Spinal cord (tissue), 9 donors: ENCODE measurements at regions not wholly inside any gene's neighbourhood (a gene's known extent, or its start where the extent isn't known, plus 50 kb on each side); places are given as distances from the start of the nearest gene placed in this dataset.

Source experiments
- DNase-seq, 6 donors: peaks; one replicate each; pipeline versions ENCODE4 v3.0.0 to v3.0.0-alpha.2; 2013 to 2015; ENCODE audit warnings: low spot score in 6 of 6, low read depth in 4 of 6
- H3K27ac ChIP-seq: one replicate; pipeline ENCODE4 v1.5.1; 2013; ENCODE audit warnings: low read depth, low read length, control low read depth
- H3K27me3 ChIP-seq: one replicate; pipeline ENCODE4 v1.6.1; 2013; ENCODE audit warnings: low read length; ENCODE audit not compliant: control insufficient read depth, insufficient read depth
- H3K36me3 ChIP-seq: one replicate; pipeline ENCODE4 v1.6.1; 2013; ENCODE audit warnings: low read length; ENCODE audit not compliant: control insufficient read depth, insufficient read depth
- H3K4me1 ChIP-seq: one replicate; pipeline ENCODE4 v1.6.1; 2013; ENCODE audit warnings: low read length; ENCODE audit not compliant: control insufficient read depth, insufficient read depth
- H3K4me3 ChIP-seq: one replicate; pipeline ENCODE4 v1.5.1; 2013; ENCODE audit warnings: low read depth, low read length, control low read depth
- H3K9me3 ChIP-seq: one replicate; pipeline ENCODE4 v1.6.1; 2013; ENCODE audit warnings: low read length; ENCODE audit not compliant: control insufficient read depth, insufficient read depth
- WGBS: methylation state at CpG from one replicate; pipeline ENCODE4 v1.1.5; 2013; ENCODE audit warnings: missing lambda C conversion rate; ENCODE audit not compliant: insufficient coverage; 5-methylcytosine and 5-hydroxymethylcytosine counted together
- donor health status: healthy.

DNA sequence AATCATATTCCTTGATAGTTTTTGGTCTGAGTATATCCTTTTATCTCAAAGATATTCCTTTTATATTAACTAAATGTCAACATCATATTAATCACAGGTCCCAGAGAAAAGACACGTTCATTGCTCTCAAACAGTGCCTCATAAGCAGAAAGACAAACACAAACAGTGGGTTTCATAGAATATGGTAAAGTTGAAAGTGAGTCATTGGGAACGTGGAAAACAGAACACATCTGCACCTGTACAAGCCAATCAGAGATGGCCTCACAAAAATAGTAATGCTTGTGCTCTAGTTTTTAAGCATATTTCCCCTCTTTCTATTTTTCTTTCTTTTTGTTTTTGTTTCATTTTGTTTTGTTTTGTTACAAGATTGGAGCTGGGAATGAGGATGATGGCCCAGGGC is 328.4 kb upstream of the MAP2 start:
- no peaks in the 10 kb centered on the region for H3K9me3 ChIP-seq
- H3K4me3 ChIP-seq = no peak overlapping the region
- no CpG with 5 or more reads among the region's 2 CpGs for WGBS
- H3K4me1 ChIP-seq = no peaks in the 10 kb centered on the region
- DNase-seq = no peak
- H3K27ac ChIP-seq = no peak overlapping the region
- no peaks in the 10 kb centered on the region for H3K27me3 ChIP-seq
- H3K36me3 ChIP-seq = no peaks in the 10 kb centered on the region

GRCh38 chr2:209097168-209097567 is 326.7 kb upstream of the MAP2 start:
- H3K4me1 ChIP-seq = no peaks in the 10 kb centered on the region
- H3K27ac ChIP-seq = no peak overlapping the region
- DNase-seq = no peak
- WGBS = 82% methylated on average over 2 of the region's 2 CpGs
- no peak overlapping the region for H3K4me3 ChIP-seq
- no peaks in the 10 kb centered on the region for H3K9me3 ChIP-seq
- H3K27me3 ChIP-seq = no peaks in the 10 kb centered on the region
- no peaks in the 10 kb centered on the region for H3K36me3 ChIP-seq

GRCh38 chr2:209102319-209102718 is 321.5 kb upstream of the MAP2 start:
- no peak for DNase-seq
- H3K36me3 ChIP-seq = no peaks in the 10 kb centered on the region
- H3K4me1 ChIP-seq = no peaks in the 10 kb centered on the region
- 71% methylated on average over 1 of the region's 2 CpGs for WGBS
- no peaks in the 10 kb centered on the region for H3K9me3 ChIP-seq
- H3K27me3 ChIP-seq = no peaks in the 10 kb centered on the region
- H3K27ac ChIP-seq = no peak overlapping the region
- no peak overlapping the region for H3K4me3 ChIP-seq

DNA sequence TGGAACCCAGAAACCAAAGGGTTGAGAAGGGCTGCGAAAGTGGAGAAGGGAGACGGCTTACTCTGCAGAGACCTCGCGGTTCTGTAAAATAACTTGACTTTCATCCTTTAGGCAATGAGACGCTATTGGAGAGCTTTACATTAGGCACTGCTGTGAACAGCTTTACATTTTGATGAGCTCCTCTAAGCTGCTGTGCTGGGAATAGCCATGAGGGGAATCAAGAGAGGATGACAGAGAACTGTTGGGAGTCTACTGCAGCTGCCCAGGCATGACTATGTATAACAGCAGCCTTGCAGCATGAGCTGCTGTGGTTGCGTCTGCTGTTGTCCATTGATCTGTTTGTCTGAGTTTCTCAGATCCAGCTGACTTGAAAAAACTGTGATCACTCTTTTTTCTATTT is 310.8 kb upstream of the MAP2 start:
- DNase-seq = peak in 2 of 6 donors; percentile 22 to 78
- no peaks in the 10 kb centered on the region for H3K9me3 ChIP-seq

DNA sequence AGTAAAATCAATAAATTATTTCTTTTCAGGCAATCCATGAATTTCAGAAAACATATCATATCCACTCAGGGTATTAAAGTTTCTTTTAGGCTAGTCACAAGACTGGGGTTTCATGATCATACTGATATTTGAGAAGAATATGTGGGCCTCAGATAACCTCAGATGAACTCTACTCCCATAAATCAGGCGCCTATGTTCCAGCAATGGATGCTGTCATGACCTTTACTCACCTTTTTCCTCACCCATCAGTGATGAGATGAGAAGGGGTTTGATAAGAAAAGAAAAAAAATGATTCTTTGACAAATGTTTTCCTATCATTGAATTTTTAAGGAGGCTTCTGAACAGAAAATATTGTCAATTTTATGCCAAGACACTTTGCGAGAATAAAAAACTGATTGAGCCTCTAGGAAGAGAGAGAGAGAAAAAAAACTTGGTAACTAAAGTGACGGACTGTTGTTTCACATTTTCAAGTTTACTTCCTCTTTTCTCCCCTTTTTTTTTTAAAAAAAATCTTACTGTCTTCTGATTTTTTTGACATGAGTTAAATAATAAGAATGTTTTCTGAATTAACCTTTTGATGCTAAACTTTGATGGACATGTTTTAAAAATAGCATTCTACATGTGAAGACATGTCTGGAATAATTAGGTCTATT is 309.1 kb upstream of the MAP2 start:
- Histone ChIP-seq H3K4me1 (no peaks in the 10 kb centered on the region), H3K36me3 (no peaks in the 10 kb centered on the region), H3K9me3 (no peaks in the 10 kb centered on the region), H3K4me3 (no peak overlapping the region), H3K27me3 (no peaks in the 10 kb centered on the region), H3K27ac (no peak overlapping the region)
- no peak for DNase-seq
- no CpG with 5 or more reads among the region's 3 CpGs for WGBS

More for the DNA sequence above, 310.8 kb upstream of the MAP2 start:
- no peaks in the 10 kb centered on the region for H3K36me3 ChIP-seq
- no peaks in the 10 kb centered on the region for H3K27me3 ChIP-seq
- 88% methylated on average over 4 of the region's 6 CpGs for WGBS
- H3K4me1 ChIP-seq = no peaks in the 10 kb centered on the region
- H3K4me3 ChIP-seq = no peak overlapping the region
- no peak overlapping the region for H3K27ac ChIP-seq

DNA sequence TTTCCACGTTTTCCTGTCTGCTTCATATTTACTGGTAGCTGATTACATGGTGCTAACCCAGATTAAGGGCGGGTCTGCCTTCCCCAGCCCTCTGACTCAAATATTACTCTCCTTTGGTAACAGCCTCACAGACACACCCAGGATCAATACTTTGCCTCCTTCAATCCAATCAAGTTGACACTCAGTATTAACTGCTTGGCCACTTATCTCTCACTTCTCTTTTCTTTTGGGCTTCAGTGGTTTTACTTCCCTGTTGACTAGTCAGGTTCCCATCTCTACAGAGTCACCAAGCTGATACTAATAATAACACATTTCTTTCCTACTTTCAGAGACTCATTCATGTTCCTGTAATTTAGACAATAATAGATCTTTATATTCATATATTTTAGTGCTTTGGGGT is 302.2 kb upstream of the MAP2 start:
- Histone ChIP-seq H3K4me3 (no peak overlapping the region), H3K36me3 (no peaks in the 10 kb centered on the region), H3K27me3 (no peaks in the 10 kb centered on the region), H3K27ac (no peak overlapping the region), H3K4me1 (no peaks in the 10 kb centered on the region), H3K9me3 (no peaks in the 10 kb centered on the region)
- WGBS = 88% methylated on average over 2 of the region's 2 CpGs
- DNase-seq = no peak

- no peak for DNase-seq
- H3K27me3 ChIP-seq = no peaks in the 10 kb centered on the region
- no peak overlapping the region for H3K27ac ChIP-seq
- no peaks in the 10 kb centered on the region for H3K36me3 ChIP-seq
- no peak overlapping the region for H3K4me3 ChIP-seq
- H3K4me1 ChIP-seq = no peaks in the 10 kb centered on the region
- WGBS = no CpG with 5 or more reads among the region's 1 CpG
- H3K9me3 ChIP-seq = no peaks in the 10 kb centered on the region
These were observed 298.6 kb upstream of the MAP2 start for GRCh38 chr2:209125291-209125690.

DNA sequence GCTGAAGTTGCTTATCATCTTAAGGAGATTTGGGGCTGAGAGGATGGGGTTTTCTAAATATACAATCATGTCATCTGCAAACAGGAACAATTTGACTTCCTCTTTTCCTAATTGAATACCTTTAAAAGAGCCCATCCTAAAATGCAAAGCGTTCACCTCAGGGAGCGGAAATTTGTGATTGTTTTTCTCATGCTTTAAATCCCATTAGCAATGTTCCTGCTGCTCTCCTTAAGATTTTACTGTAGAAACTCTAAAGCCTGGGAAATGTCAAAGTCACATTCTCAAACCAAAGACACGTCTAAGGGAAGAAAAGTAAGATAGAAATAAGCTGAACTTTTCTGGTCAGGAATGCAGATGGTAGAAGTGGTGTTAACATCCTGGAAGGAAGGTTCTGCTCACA is 285.8 kb upstream of the MAP2 start:
- H3K27me3 ChIP-seq = no peaks in the 10 kb centered on the region
- H3K4me3 ChIP-seq = no peak overlapping the region
- WGBS = 90% methylated on average over 2 of the region's 3 CpGs
- DNase-seq = no peak
- H3K9me3 ChIP-seq = no peaks in the 10 kb centered on the region
- no peaks in the 10 kb centered on the region for H3K4me1 ChIP-seq
- no peaks in the 10 kb centered on the region for H3K36me3 ChIP-seq
- H3K27ac ChIP-seq = no peak overlapping the region

DNA sequence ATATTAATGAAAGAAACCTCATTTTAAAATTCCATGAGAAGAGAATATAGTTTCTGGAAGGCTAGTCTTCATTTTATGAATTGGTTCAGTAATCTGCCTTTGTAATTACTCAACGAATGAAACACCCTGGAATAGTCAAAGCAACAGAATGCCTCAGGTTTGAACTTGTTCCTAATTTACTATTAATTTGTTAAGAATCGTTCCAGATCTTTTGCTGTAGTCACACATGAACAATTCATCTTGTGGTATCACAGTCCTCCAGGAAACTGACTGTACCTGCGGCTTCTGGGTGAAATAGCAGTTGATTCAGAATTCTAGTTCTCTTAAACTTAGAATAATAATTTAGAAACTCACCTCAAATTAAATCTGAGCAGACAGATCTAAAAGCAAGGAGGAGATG is 282.7 kb upstream of the MAP2 start:
- H3K36me3 ChIP-seq = no peaks in the 10 kb centered on the region
- H3K4me3 ChIP-seq = no peak overlapping the region
- no CpG with 5 or more reads among the region's 3 CpGs for WGBS
- no peak for DNase-seq
- no peaks in the 10 kb centered on the region for H3K9me3 ChIP-seq
- no peaks in the 10 kb centered on the region for H3K27me3 ChIP-seq
- no peak overlapping the region for H3K27ac ChIP-seq
- H3K4me1 ChIP-seq = no peaks in the 10 kb centered on the region

GRCh38 chr2:209141818-209142217 is 282.0 kb upstream of the MAP2 start:
- 100% methylated on average over 1 of the region's 1 CpG for WGBS
- no peak for DNase-seq
- H3K27ac ChIP-seq = no peak overlapping the region

More at GRCh38 chr2:209141818-209142217, 282.0 kb upstream of the MAP2 start:
- H3K27me3 ChIP-seq = no peaks in the 10 kb centered on the region
- H3K36me3 ChIP-seq = no peaks in the 10 kb centered on the region
- no peaks in the 10 kb centered on the region for H3K9me3 ChIP-seq
- no peaks in the 10 kb centered on the region for H3K4me1 ChIP-seq
- no peak overlapping the region for H3K4me3 ChIP-seq
